OCI-LY7 (cell line): ENCODE measurements at regions not wholly inside any gene's neighbourhood (a gene's known extent, or its start where the extent isn't known, plus 50 kb on each side); places are given as distances from the start of the nearest gene placed in this dataset.

ENCODE experiments used
- CTCF ChIP-seq: fragments of 200-600 bp; sonication (generic); conservative IDR thresholded peaks from 2 replicates; pipeline ENCODE4 v1.5.1; 2014; ENCODE audit warnings: mild to moderate bottlenecking, antibody characterized with exemption, low read length, moderate library complexity, mixed read lengths
- EZH2phosphoT487 ChIP-seq: fragments of 200-600 bp; sonication (generic); IDR thresholded peaks from 2 replicates; pipeline ENCODE4 v1.6.1; 2018; ENCODE audit warnings: low read depth, borderline replicate concordance, mild to moderate bottlenecking, mixed run types, antibody characterized with exemption, low read length, moderate library complexity, mixed read lengths

DNA sequence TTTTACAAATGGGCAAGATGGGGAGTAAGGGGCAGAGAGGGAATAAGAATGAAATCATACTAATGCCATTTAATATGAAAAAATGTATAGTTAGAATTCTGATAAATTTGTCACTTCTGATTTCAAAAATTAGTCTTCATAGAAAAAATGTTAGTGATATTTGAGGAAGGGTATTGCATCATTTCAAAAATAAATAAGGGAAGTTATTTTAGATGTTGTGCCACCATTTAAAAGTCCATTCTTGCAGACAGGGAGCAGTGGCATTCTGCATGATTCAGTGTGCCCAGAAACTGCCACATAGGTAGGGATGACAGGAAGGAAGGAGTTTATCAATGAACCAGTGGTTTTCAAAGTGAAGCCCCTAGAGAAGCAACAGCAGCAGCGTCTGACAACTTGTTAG is 674.6 kb downstream of the EPM2A start:
- no peak for TF ChIP-seq CTCF
- no peak for TF ChIP-seq EZH2phosphoT487
